ENCODE measurements at regions not wholly inside any gene's neighbourhood (a gene's known extent, or its start where the extent isn't known, plus 50 kb on each side); places are given as distances from the start of the nearest gene placed in this dataset.

DNA sequence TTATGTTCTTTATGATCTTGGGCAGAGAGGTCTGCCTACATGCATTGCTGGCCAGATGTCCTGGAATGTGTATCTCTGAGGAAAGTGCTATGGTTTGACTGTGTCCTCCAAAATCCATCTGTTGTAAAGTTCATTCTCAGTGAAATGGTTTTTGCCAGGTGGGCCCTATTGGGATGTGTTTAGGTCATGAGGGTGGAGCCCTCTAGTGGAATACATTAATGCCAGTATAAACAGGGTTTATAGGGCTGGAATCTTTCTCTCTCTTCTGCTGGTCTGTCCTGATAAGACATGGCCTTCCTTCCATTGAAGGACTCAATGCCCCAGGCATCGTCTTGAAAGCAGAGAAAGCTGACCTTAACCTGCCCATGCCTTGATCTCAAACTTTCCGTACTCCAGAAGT, 258.5 kb downstream of the RPIA start:
- TF ChIP-seq, protein P1, sequence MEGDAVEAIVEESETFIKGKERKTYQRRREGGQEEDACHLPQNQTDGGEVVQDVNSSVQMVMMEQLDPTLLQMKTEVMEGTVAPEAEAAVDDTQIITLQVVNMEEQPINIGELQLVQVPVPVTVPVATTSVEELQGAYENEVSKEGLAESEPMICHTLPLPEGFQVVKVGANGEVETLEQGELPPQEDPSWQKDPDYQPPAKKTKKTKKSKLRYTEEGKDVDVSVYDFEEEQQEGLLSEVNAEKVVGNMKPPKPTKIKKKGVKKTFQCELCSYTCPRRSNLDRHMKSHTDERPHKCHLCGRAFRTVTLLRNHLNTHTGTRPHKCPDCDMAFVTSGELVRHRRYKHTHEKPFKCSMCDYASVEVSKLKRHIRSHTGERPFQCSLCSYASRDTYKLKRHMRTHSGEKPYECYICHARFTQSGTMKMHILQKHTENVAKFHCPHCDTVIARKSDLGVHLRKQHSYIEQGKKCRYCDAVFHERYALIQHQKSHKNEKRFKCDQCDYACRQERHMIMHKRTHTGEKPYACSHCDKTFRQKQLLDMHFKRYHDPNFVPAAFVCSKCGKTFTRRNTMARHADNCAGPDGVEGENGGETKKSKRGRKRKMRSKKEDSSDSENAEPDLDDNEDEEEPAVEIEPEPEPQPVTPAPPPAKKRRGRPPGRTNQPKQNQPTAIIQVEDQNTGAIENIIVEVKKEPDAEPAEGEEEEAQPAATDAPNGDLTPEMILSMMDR (conservative IDR thresholded peaks at IDR 0.05; ENCODE audit: low read length): no peak
- no peak for TF ChIP-seq EZH2phosphoT487 (IDR thresholded peaks at IDR 0.05; ENCODE audit: borderline replicate concordance, low read depth, low read length)

Measured in OCI-LY7 (cell line).